Cerebellar cortex (tissue), 1 donor: ENCODE measurements at regions not wholly inside any gene's neighbourhood (a gene's known extent, or its start where the extent isn't known, plus 50 kb on each side); places are given as distances from the start of the nearest gene placed in this dataset.

Source experiments
- DNase-seq: peaks from one replicate; pipeline ENCODE4 v3.0.0-alpha.2; 2015; ENCODE audit warnings: low spot score

- DNase-seq: no peak
Measured at GRCh38 chr2:220648628-220649027, 923.5 kb downstream of the EPHA4 start.

GRCh38 chr2:220653776-220654175 is 918.3 kb downstream of the EPHA4 start:
- DNase-seq: no peak

- no peak for DNase-seq
Measured at GRCh38 chr2:220654322-220654721, 917.8 kb downstream of the EPHA4 start.

DNA sequence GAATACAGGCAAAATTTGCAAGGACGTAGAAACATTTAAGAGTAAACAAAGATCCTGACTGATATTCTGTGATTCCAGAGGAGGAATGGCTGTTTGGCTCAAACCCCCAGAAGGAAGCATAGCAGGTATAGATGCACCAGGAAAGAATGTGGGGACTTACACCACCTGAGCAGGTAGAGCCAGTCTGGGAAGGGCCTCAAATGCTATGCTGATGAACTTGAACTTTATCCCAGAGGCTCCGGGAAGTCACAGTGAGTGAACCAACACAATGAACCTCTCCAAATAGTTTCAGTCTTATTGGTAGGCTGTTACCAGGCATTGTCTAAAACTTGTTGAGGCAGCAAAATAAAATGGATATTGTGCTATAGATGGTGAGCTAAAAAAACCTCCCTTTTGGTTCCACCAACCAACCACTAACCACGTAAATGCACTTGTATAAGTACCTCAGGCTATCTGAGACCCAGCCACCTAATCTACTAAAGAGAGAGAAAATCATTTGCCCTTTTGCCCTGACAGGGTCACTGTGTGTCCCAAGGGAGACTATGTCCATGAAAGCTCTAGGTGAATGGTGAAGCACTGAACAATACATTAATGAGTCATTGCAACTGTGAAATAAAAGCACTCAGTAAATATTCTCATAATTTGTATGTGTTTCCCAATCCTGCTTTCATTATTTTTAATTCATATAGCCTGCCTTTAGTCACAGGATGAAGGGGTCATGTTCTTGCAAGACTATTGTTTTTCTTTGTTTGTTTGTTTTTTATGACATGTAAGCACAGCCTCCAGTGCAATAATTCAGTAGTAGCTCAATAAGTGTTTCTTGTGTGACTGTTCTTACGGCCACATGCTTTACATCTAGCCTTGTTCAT is 911.6 kb downstream of the EPHA4 start:
- DNase-seq: no peak

- DNase-seq: no peak
Measured at GRCh38 chr2:220662431-220662830, 909.7 kb downstream of the EPHA4 start.

- DNase-seq: no peak
Measured at GRCh38 chr2:220663065-220663464, 909.0 kb downstream of the EPHA4 start.

DNA sequence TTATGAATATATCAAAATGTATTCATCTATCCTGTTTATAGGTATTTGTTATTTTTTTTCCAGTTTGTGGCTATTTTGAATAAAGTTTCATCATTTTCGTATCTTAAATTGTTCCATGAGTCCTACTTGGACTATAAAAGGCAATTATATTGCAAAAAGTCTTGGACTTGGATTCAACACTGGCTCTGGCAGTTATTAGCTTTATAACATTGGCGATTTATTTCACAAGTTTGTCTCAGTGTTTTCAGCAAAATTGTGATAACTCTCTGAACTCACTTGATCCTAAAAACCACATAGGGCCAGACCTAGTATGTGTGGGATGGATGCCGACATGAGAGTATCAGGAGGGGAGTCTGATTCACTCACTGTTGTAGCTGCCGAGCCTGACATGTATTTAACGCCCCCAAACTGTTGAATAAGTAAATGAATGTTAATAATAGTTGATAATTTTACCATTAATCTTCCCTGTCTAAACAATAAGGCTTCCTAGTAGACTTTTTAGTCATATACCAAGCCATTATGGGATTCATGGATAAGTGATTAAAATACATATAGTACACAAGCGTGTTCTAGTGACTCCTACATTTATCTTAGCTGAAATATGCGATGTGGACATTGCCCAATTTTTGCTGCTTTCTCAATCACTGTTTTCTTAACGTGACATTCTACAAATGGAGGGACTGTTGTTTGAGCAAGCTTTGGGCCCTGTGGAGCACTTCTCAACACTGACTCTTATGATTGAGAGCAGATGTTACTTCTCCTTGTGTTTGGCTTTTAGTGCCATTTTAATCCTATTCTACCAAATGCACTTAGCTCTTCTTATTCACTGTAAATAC is 907.6 kb downstream of the EPHA4 start:
- no peak for DNase-seq

DNA sequence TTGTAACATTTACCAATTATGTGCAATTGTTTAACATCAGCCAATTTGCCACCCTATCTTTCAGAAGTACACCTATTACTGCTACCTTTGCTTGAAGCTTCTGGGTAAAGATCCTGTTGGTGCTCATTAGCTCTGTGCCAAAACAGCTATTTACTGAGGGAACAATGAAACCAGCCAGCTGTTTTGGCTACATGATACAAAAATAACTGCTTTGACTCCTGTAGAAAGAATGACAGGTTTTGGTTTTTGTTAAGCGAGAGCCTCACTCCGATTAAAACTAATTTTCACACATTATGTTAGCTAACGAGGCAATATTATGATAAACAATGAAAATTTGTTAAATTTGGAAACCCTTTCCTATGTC is 907.0 kb downstream of the EPHA4 start:
- no peak for DNase-seq

GRCh38 chr2:220669324-220669723 is 902.8 kb downstream of the EPHA4 start:
- no peak for DNase-seq

DNA sequence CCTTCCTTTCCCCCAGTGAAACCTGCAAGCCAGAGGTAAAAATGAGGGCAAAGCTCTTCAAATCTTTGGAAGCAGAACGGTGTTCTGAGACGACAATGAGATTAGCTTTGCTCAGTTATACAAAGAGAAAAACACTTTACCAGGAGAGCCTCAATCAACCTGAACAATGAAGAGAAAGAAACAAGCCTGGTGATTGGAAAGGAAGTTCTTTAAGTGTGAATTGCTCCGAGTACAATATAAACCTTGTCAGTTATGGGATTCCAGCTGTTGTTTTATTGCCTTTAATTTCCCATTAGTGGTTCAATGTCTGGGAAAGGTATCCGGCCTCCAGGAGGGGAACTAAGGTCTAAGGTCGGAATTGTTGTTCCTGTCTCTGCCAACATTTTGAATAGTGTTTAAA is 901.6 kb downstream of the EPHA4 start:
- no peak for DNase-seq

GRCh38 chr2:220673151-220673874 is 898.8 kb downstream of the EPHA4 start:
- no peak for DNase-seq

GRCh38 chr2:220674033-220674432 is 898.1 kb downstream of the EPHA4 start:
- no peak for DNase-seq

DNA sequence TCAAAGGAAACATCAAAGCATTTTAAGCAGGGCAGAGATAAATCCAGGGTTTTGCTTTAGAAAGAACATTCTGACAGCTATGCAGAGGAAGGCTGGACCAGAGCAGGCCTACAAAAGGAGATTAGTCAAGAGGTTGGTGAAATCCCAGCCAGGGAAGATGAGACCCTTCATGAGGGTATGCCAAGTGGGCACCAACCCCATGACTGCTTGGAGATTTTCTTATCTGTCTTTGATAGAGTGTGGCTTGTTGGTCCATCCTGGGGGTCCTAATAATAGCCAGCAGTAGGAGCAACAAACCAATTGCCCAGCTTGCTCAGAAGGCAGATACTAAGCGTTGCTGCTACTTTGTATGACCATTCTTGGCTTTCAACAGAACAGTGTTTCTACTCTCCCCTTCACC is 895.4 kb downstream of the EPHA4 start:
- no peak for DNase-seq

GRCh38 chr2:220678943-220679342 is 893.2 kb downstream of the EPHA4 start:
- no peak for DNase-seq

- DNase-seq: no peak
Measured at GRCh38 chr2:220682616-220683015, 889.5 kb downstream of the EPHA4 start.

DNA sequence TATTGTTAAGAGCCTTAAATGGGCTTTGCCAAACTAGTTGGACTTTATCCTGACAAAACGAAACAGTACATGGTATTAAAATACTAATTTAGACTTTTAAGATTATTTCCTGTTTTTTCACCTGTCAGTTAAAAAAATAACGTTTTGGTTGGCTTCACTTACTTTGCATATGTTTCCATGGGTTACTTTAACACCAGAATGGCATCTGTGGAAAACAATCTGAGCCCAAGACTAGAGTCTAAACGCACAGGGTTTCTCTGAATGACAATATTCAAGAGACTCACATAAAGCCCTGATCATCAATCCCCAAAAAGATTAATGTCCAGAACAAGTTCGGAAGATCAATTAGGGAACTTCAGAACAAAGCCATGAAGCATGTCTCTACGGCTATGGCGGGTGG is 888.0 kb downstream of the EPHA4 start:
- no peak for DNase-seq

GRCh38 chr2:220687231-220687843 is 884.8 kb downstream of the EPHA4 start:
- DNase-seq: peak; percentile 76

DNA sequence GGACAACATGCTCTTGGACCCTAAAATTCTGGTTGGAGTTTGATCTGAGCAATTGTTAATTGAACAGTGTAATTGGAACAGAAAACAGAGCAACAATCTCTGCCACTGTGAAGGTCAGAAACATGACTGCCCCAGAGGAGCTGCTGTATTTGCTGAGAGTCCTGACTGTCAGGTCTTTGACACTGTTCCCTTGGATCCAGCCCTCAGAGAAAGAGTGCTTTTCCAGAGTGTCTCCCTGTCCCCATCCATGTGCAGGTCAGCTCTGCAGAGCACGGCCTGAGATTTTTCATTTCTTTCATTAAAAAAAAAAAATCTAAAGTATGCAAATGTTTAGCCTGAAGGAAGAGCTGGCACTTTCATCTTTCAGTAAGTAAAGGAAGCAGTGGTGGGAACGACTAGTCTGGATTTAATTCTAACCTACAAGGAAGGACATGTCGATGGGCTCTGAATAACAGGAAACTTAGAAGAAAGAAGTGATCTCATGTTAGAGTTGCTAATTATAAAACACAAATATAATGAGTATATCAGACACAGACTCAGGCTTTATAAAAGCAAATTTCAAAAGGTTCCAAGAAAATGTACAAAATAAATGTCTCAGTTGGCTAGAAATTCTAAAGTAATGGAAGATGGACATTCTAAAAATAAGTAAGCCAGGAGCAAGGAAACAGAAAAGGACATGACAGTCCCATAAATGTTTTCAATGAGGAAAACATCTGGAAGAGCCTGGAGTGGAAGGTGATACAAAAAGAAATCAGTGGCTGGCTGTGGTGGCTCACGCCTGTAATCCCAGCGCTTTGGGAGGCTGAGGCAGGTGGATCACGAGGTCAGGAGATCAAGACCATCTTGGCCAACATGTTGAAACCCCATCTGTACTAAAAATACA is 876.5 kb downstream of the EPHA4 start:
- no peak for DNase-seq

- no peak for DNase-seq
Measured at GRCh38 chr2:220696280-220696669, 875.8 kb downstream of the EPHA4 start.

GRCh38 chr2:220697011-220697410 is 875.1 kb downstream of the EPHA4 start:
- no peak for DNase-seq

GRCh38 chr2:220701115-220701514 is 871.0 kb downstream of the EPHA4 start:
- no peak for DNase-seq
